ENCODE measurements at regions not wholly inside any gene's neighbourhood (a gene's known extent, or its start where the extent isn't known, plus 50 kb on each side); places are given as distances from the start of the nearest gene placed in this dataset.

GRCh38 chr6:170021579-170021978, 269.3 kb downstream of the DLL1 start:
- Histone ChIP-seq H2AFZ (ENCODE audit: low read depth, low read length) (no peak overlapping the region), H3K9me3 (ENCODE audit: control insufficient read depth, low read length) (no peaks in the 10 kb centered on the region), H3K27me3 (ENCODE audit: control insufficient read depth in 1 of 2, insufficient read depth in 1 of 2, low read length in 2 of 2) (peaks cover 0 to 34% of the 10 kb centered on the region in 2 experiments), H3K79me1 (replicated peaks; ENCODE audit: low read length, poor library complexity, severe bottlenecking) (no peaks in the 10 kb centered on the region), H3K23ac (ENCODE audit: low read length in 2 of 2) (no peak overlapping the region), H2BK5ac (ENCODE audit: low read depth, low read length, poor library complexity, severe bottlenecking) (no peak overlapping the region), H4K91ac (ENCODE audit: low read length) (no peak overlapping the region), H3K4me2 (ENCODE audit: low read length, poor library complexity, severe bottlenecking) (no peak overlapping the region), H2BK15ac (ENCODE audit: low read depth, poor library complexity, severe bottlenecking) (no peak overlapping the region), H3K9ac (ENCODE audit: low read length) (no peak overlapping the region), H4K8ac (ENCODE audit: low read length) (no peak overlapping the region), H3K18ac (ENCODE audit: low read depth in 1 of 2, low read length in 2 of 2) (no peak overlapping the region), H3K4ac (ENCODE audit: low read depth in 1 of 2, low read length in 2 of 2) (no peak overlapping the region), H3K4me3 (ENCODE audit: insufficient read depth in 1 of 2, low read depth in 1 of 2, low read length in 2 of 2) (no peak overlapping the region), H2AK5ac (ENCODE audit: low read length, severe bottlenecking) (no peak overlapping the region), H2BK12ac (ENCODE audit: low read length in 2 of 2) (no peak overlapping the region), H3K4me1 (ENCODE audit: control insufficient read depth, insufficient read depth, low read depth, low read length) (no peaks in the 10 kb centered on the region), H2BK120ac (ENCODE audit: low read depth, low read length) (no peak overlapping the region), H3K27ac (ENCODE audit: low read length, poor library complexity, severe bottlenecking) (no peak overlapping the region), H3K14ac (ENCODE audit: low read length in 2 of 2) (no peak overlapping the region), H3K36me3 (ENCODE audit: control insufficient read depth in 1 of 2, insufficient read depth in 2 of 2, low read depth in 1 of 2, low read length in 2 of 2) (no peaks in the 10 kb centered on the region)
- no peak for DNase-seq
- WGBS, result 61% methylated on average over 9 of the region's 9 CpGs

- no peaks in the 10 kb centered on the region for H3K79me1 ChIP-seq (replicated peaks; ENCODE audit: low read length, poor library complexity, severe bottlenecking)
- no peak overlapping the region for H2BK5ac ChIP-seq (ENCODE audit: low read depth, low read length, poor library complexity, severe bottlenecking)
- no peak overlapping the region for H3K23ac ChIP-seq (ENCODE audit: low read length in 2 of 2)
- no peak overlapping the region for H2BK12ac ChIP-seq (ENCODE audit: low read length in 2 of 2)
- H2BK15ac ChIP-seq (ENCODE audit: low read depth, poor library complexity, severe bottlenecking), result no peak overlapping the region
- no peak overlapping the region for H3K4me3 ChIP-seq (ENCODE audit: insufficient read depth in 1 of 2, low read depth in 1 of 2, low read length in 2 of 2)
- no peak overlapping the region for H3K4ac ChIP-seq (ENCODE audit: low read depth in 1 of 2, low read length in 2 of 2)
- H4K91ac ChIP-seq (ENCODE audit: low read length), result no peak overlapping the region
- no peak overlapping the region for H3K27ac ChIP-seq (ENCODE audit: low read length, poor library complexity, severe bottlenecking)
- H3K4me1 ChIP-seq (ENCODE audit: control insufficient read depth, insufficient read depth, low read depth, low read length), result no peaks in the 10 kb centered on the region
- no peak overlapping the region for H2BK120ac ChIP-seq (ENCODE audit: low read depth, low read length)
- H4K8ac ChIP-seq (ENCODE audit: low read length), result no peak overlapping the region
- H3K18ac ChIP-seq (ENCODE audit: low read depth in 1 of 2, low read length in 2 of 2), result no peak overlapping the region
- no peaks in the 10 kb centered on the region for H3K36me3 ChIP-seq (ENCODE audit: control insufficient read depth in 1 of 2, insufficient read depth in 2 of 2, low read depth in 1 of 2, low read length in 2 of 2)
- no peaks in the 10 kb centered on the region for H3K9me3 ChIP-seq (ENCODE audit: control insufficient read depth, low read length)
- no peak for DNase-seq
- no peak overlapping the region for H3K9ac ChIP-seq (ENCODE audit: low read length)
- no peak overlapping the region for H3K14ac ChIP-seq (ENCODE audit: low read length in 2 of 2)
- H2AFZ ChIP-seq (ENCODE audit: low read depth, low read length), result no peak overlapping the region
- H3K27me3 ChIP-seq (ENCODE audit: control insufficient read depth in 1 of 2, insufficient read depth in 1 of 2, low read length in 2 of 2), result peaks cover 0 to 49% of the 10 kb centered on the region in 2 experiments
- H3K4me2 ChIP-seq (ENCODE audit: low read length, poor library complexity, severe bottlenecking), result no peak overlapping the region
- no peak overlapping the region for H2AK5ac ChIP-seq (ENCODE audit: low read length, severe bottlenecking)
- WGBS, result 88% methylated on average over 18 of the region's 20 CpGs
Observed at GRCh38 chr6:170019818-170020583, 268.6 kb downstream of the ERMARD start.

GRCh38 chr6:170018936-170019817, 267.8 kb downstream of the ERMARD start:
- H4K8ac ChIP-seq (ENCODE audit: low read length), result no peak overlapping the region
- H3K4me1 ChIP-seq (ENCODE audit: control insufficient read depth, insufficient read depth, low read depth, low read length), result no peaks in the 10 kb centered on the region
- H3K14ac ChIP-seq (ENCODE audit: low read length in 2 of 2), result no peak overlapping the region
- no peaks in the 10 kb centered on the region for H3K36me3 ChIP-seq (ENCODE audit: control insufficient read depth in 1 of 2, insufficient read depth in 2 of 2, low read depth in 1 of 2, low read length in 2 of 2)
- H4K91ac ChIP-seq (ENCODE audit: low read length), result no peak overlapping the region
- H3K18ac ChIP-seq (ENCODE audit: low read depth in 1 of 2, low read length in 2 of 2), result no peak overlapping the region
- H3K9ac ChIP-seq (ENCODE audit: low read length), result no peak overlapping the region
- H2BK120ac ChIP-seq (ENCODE audit: low read depth, low read length), result no peak overlapping the region
- no peak overlapping the region for H3K4me3 ChIP-seq (ENCODE audit: insufficient read depth in 1 of 2, low read depth in 1 of 2, low read length in 2 of 2)
- no peak overlapping the region for H2AK5ac ChIP-seq (ENCODE audit: low read length, severe bottlenecking)
- no peak overlapping the region for H2AFZ ChIP-seq (ENCODE audit: low read depth, low read length)
- no peak overlapping the region for H3K4me2 ChIP-seq (ENCODE audit: low read length, poor library complexity, severe bottlenecking)
- no peak overlapping the region for H2BK12ac ChIP-seq (ENCODE audit: low read length in 2 of 2)
- no peaks in the 10 kb centered on the region for H3K9me3 ChIP-seq (ENCODE audit: control insufficient read depth, low read length)
- no peak overlapping the region for H2BK15ac ChIP-seq (ENCODE audit: low read depth, poor library complexity, severe bottlenecking)
- no peak overlapping the region for H3K4ac ChIP-seq (ENCODE audit: low read depth in 1 of 2, low read length in 2 of 2)
- no peak for DNase-seq
- H3K23ac ChIP-seq (ENCODE audit: low read length in 2 of 2), result no peak overlapping the region
- no peak overlapping the region for H2BK5ac ChIP-seq (ENCODE audit: low read depth, low read length, poor library complexity, severe bottlenecking)
- no peak overlapping the region for H3K27ac ChIP-seq (ENCODE audit: low read length, poor library complexity, severe bottlenecking)
- WGBS, result 74% methylated on average over 18 of the region's 19 CpGs
- peaks cover 0 to 55% of the 10 kb centered on the region in 2 experiments for H3K27me3 ChIP-seq (ENCODE audit: control insufficient read depth in 1 of 2, insufficient read depth in 1 of 2, low read length in 2 of 2)
- no peaks in the 10 kb centered on the region for H3K79me1 ChIP-seq (replicated peaks; ENCODE audit: low read length, poor library complexity, severe bottlenecking)

DNA sequence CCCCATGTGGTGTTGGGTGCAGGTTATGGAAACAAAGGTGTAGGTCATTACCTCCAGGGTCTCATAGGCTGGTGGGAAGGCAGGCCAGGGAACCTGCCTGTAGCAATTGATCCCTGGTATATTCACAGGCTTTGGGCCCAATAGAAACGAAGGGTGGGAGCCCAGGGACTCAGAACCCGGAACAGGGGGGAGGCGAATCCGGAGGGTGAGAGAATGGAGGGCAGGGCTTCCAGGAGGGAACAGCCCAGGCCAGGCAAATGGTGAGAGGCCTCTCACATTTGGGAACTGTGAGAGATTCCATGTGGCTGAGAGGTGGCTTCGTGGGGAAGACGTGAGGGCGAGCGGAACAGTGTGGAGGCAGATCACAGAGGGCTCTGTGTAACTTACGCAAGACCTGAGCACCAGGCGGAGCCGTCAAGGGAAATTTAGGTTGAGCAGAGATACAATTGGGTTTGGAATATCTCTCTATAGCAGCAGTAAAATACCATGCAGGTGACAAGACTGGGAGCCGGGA, 267.1 kb downstream of the ERMARD start:
- no peak overlapping the region for H4K91ac ChIP-seq (ENCODE audit: low read length)
- WGBS, result 82% methylated on average over 12 of the region's 12 CpGs
- no peak overlapping the region for H3K4me2 ChIP-seq (ENCODE audit: low read length, poor library complexity, severe bottlenecking)
- no peak overlapping the region for H3K18ac ChIP-seq (ENCODE audit: low read depth in 1 of 2, low read length in 2 of 2)
- H3K4me1 ChIP-seq (ENCODE audit: control insufficient read depth, insufficient read depth, low read depth, low read length), result no peaks in the 10 kb centered on the region
- H3K9ac ChIP-seq (ENCODE audit: low read length), result no peak overlapping the region
- no peaks in the 10 kb centered on the region for H3K9me3 ChIP-seq (ENCODE audit: control insufficient read depth, low read length)
- no peak overlapping the region for H3K23ac ChIP-seq (ENCODE audit: low read length in 2 of 2)
- H3K79me1 ChIP-seq (replicated peaks; ENCODE audit: low read length, poor library complexity, severe bottlenecking), result no peaks in the 10 kb centered on the region
- no peak overlapping the region for H2BK5ac ChIP-seq (ENCODE audit: low read depth, low read length, poor library complexity, severe bottlenecking)
- H3K4me3 ChIP-seq (ENCODE audit: insufficient read depth in 1 of 2, low read depth in 1 of 2, low read length in 2 of 2), result no peak overlapping the region
- peaks cover 0 to 55% of the 10 kb centered on the region in 2 experiments for H3K27me3 ChIP-seq (ENCODE audit: control insufficient read depth in 1 of 2, insufficient read depth in 1 of 2, low read length in 2 of 2)
- H3K4ac ChIP-seq (ENCODE audit: low read depth in 1 of 2, low read length in 2 of 2), result no peak overlapping the region
- H2BK15ac ChIP-seq (ENCODE audit: low read depth, poor library complexity, severe bottlenecking), result no peak overlapping the region
- no peak overlapping the region for H3K27ac ChIP-seq (ENCODE audit: low read length, poor library complexity, severe bottlenecking)
- H4K8ac ChIP-seq (ENCODE audit: low read length), result no peak overlapping the region
- no peaks in the 10 kb centered on the region for H3K36me3 ChIP-seq (ENCODE audit: control insufficient read depth in 1 of 2, insufficient read depth in 2 of 2, low read depth in 1 of 2, low read length in 2 of 2)
- no peak overlapping the region for H2AK5ac ChIP-seq (ENCODE audit: low read length, severe bottlenecking)
- H2BK12ac ChIP-seq (ENCODE audit: low read length in 2 of 2), result no peak overlapping the region
- H3K14ac ChIP-seq (ENCODE audit: low read length in 2 of 2), result no peak overlapping the region
- no peak for DNase-seq
- H2AFZ ChIP-seq (ENCODE audit: low read depth, low read length), result no peak overlapping the region
- no peak overlapping the region for H2BK120ac ChIP-seq (ENCODE audit: low read depth, low read length)

Measured in mesenchymal stem cell (in vitro differentiated cells and primary cell).